Chondrocyte (in vitro differentiated cells): ENCODE measurements at regions not wholly inside any gene's neighbourhood (a gene's known extent, or its start where the extent isn't known, plus 50 kb on each side); places are given as distances from the start of the nearest gene placed in this dataset.

ENCODE experiments used
- DNase-seq: peaks from one replicate; pipeline ENCODE4 v3.0.0; 2021; ENCODE audit warnings: mixed read lengths, low spot score
- H3K27ac Mint-ChIP-seq: one replicate; pipeline ENCODE4 v1.8.0; 2021; ENCODE audit warnings: mild to moderate bottlenecking, moderate library complexity, mixed read lengths; ENCODE audit not compliant: unreplicated experiment
- H3K27me3 Mint-ChIP-seq: 2 replicates; pipeline ENCODE4 v1.8.0; 2021; ENCODE audit warnings: low read depth, mixed read lengths
- H3K36me3 Mint-ChIP-seq: 2 replicates; pipeline ENCODE4 v1.8.0; 2021; ENCODE audit warnings: low read depth, mixed read lengths
- H3K4me1 Mint-ChIP-seq: 2 replicates; pipeline ENCODE4 v1.8.0; 2021; ENCODE audit warnings: low read depth, mild to moderate bottlenecking, mixed read lengths
- H3K4me3 Mint-ChIP-seq: one replicate; pipeline ENCODE4 v1.8.0; 2021; ENCODE audit warnings: mild to moderate bottlenecking, moderate library complexity, mixed read lengths; ENCODE audit not compliant: unreplicated experiment
- H3K9me3 Mint-ChIP-seq: 2 replicates; pipeline ENCODE4 v1.8.0; 2021; ENCODE audit warnings: low read depth, mixed read lengths
- TF ChIP-seq, protein P1 (sequence below): fragments of 200-600 bp; sonication (generic); IDR thresholded peaks from 2 replicates; pipeline ENCODE4 v1.5.0; 2021; ENCODE audit warnings: antibody characterized with exemption, mild to moderate bottlenecking, moderate library complexity

GRCh38 chr14:97513891-97514290 lies 716.7 kb downstream of the VRK1 start:
- TF ChIP-seq, protein P1, sequence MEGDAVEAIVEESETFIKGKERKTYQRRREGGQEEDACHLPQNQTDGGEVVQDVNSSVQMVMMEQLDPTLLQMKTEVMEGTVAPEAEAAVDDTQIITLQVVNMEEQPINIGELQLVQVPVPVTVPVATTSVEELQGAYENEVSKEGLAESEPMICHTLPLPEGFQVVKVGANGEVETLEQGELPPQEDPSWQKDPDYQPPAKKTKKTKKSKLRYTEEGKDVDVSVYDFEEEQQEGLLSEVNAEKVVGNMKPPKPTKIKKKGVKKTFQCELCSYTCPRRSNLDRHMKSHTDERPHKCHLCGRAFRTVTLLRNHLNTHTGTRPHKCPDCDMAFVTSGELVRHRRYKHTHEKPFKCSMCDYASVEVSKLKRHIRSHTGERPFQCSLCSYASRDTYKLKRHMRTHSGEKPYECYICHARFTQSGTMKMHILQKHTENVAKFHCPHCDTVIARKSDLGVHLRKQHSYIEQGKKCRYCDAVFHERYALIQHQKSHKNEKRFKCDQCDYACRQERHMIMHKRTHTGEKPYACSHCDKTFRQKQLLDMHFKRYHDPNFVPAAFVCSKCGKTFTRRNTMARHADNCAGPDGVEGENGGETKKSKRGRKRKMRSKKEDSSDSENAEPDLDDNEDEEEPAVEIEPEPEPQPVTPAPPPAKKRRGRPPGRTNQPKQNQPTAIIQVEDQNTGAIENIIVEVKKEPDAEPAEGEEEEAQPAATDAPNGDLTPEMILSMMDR, result no peak
- Mint-ChIP-seq H3K36me3 (no peaks in the 10 kb centered on the region), H3K9me3 (peaks cover 18% of the 10 kb centered on the region), H3K4me3 (no peak overlapping the region), H3K27ac (no peak overlapping the region), H3K27me3 (no peaks in the 10 kb centered on the region), H3K4me1 (no peaks in the 10 kb centered on the region)
- DNase-seq, result no peak

- Mint-ChIP-seq H3K9me3 (peaks cover 28% of the 10 kb centered on the region), H3K27ac (no peak overlapping the region), H3K4me3 (no peak overlapping the region), H3K27me3 (no peaks in the 10 kb centered on the region), H3K36me3 (no peaks in the 10 kb centered on the region), H3K4me1 (no peaks in the 10 kb centered on the region)
- no peak for DNase-seq
- TF ChIP-seq, protein P1, result no peak
These were observed 720.5 kb downstream of the VRK1 start for GRCh38 chr14:97517566-97518234.

GRCh38 chr14:97523936-97524335 lies 726.8 kb downstream of the VRK1 start:
- Mint-ChIP-seq H3K4me3 (no peak overlapping the region), H3K27me3 (no peaks in the 10 kb centered on the region), H3K9me3 (peaks cover 35% of the 10 kb centered on the region), H3K27ac (no peak overlapping the region), H3K36me3 (no peaks in the 10 kb centered on the region), H3K4me1 (no peaks in the 10 kb centered on the region)
- no peak for DNase-seq
- TF ChIP-seq, protein P1, result no peak

DNA sequence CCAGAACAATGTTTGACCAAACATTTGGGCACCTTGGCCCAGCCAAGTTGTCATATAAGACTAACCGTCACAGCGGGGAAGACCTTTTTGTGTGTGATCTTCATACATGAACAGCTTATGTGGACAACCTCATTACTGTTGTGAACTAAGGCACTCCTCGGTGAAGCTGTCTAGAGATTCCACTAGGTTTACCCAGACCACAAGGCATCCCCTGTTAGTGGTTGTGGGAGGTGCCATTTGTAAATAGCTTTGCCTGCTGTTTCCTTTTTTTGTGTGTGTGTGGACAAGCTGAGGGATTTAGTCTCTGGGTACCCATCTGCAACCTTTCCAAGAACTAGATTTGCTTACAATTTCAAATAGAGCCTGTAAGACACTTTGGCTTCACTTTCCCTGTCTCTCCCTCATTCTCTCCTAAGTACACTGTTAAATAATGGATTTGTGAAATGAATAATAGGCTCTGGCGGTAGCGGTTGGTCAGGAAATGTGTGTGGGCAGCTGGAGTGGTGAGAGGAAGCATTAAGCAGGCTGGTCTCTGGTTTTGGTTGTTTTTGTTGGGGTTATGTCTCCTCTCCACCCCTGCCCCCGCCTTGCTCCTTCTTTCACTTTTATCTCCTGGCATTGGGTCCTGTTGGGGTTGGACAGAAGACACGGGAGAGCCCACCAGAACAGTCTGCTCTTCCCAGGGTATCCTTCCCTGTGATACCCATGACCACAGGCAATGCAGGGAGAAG lies 727.6 kb downstream of the VRK1 start:
- H3K9me3 Mint-ChIP-seq, result peaks cover 32% of the 10 kb centered on the region
- H3K4me1 Mint-ChIP-seq, result no peaks in the 10 kb centered on the region
- TF ChIP-seq, protein P1, result no peak
- no peak overlapping the region for H3K4me3 Mint-ChIP-seq
- no peaks in the 10 kb centered on the region for H3K36me3 Mint-ChIP-seq
- DNase-seq, result no peak
- H3K27me3 Mint-ChIP-seq, result no peaks in the 10 kb centered on the region
- H3K27ac Mint-ChIP-seq, result no peak overlapping the region

GRCh38 chr14:97527993-97528392 lies 730.8 kb downstream of the VRK1 start:
- Mint-ChIP-seq H3K9me3 (peaks cover 23% of the 10 kb centered on the region), H3K4me1 (no peaks in the 10 kb centered on the region), H3K36me3 (no peaks in the 10 kb centered on the region), H3K27ac (no peak overlapping the region), H3K4me3 (no peak overlapping the region), H3K27me3 (no peaks in the 10 kb centered on the region)
- TF ChIP-seq, protein P1, result no peak
- DNase-seq, result no peak
